ENCODE measurements at regions not wholly inside any gene's neighbourhood (a gene's known extent, or its start where the extent isn't known, plus 50 kb on each side); places are given as distances from the start of the nearest gene placed in this dataset.
"Not testable (repeated sequence)": the region's sequence is repeated elsewhere in the genome, so short reads cannot be mapped to it uniquely, and the experiment has no call there.

DNA sequence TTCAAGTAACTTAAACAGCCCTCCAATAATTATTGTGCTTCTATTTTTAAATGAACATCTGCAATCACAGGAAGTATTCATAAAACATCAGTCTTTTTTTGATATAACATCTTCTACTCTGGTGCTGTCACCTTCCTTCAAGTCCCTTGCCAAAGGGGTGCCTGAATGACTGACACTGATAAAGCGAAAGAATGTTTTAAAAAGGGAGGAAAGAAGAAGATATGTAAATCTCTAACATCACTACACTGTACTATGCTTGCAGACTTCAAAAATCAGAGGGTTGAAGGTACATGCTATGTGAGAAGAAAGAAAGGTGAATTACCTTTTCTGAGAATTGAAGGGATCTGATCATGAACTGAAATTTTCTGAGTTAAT, 253.7 kb downstream of the ZPLD1 start:
- no peak for DNase-seq

DNA sequence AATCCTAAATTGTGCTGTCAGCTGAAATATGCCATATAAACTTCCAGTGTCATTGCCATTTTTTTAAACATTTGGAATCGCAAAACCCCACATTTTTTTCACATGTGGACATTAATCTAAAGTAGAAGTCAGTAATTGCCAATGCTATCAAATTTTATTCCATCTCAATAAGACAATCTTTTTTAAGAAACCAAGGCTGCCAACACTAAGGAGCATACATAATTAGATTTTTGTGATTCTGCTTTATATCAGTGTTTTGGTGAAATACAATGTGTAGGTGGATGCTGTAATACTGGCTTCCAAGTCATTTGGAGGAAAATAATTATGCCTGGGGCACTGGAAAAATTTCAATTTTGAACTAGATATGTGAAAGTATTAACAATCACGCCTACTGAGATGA, 256.7 kb downstream of the ZPLD1 start:
- no peak for DNase-seq

DNA sequence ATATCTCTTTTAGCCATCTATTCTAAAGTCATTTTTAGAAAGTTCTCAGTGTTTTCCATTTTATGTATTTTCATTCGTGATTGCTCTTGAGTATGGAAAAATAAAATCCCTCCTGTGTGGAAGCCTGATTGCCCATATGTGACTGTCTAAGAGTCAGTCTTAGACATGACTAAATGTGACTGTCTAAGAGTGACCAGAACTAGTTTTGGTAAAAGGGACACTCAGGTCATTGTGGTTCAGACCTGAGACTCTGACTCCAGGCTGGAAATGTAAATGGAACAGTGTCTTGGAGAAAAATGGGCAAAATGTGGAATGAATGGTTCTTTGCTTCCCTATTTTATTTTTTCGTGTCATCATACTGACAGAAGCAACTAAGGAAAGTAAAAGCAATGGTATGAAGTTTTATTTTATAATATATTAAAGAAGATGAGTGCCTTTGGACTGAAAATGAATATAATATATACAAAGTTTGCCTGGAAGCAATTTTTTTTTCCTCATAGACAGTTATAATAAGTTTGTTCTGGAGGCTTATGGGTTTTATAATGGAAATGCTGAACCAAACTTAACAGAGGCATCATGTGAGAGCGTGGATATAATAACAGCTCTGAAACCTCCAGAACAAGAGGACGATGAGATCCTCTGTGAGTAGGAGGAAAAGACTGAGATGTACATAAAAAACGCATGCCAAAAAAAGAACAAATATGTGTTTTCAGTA, 264.4 kb downstream of the ZPLD1 start:
- no peak for DNase-seq

DNA sequence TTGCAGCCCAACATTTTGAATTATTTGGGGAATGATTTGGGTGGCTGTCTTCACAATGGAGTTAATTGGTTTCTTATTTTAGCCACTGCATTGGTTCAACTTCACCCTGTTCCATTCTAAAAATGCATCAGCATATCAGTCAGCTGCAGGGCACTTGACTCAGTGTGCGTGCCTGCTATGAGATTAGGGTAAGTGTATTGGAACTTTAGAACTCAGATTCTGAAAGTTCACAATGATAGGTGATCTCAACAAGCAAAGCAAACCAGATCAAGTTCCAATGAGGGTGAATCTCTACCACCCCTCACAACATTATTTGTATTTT, 265.0 kb downstream of the ZPLD1 start:
- no peak for DNase-seq

DNA sequence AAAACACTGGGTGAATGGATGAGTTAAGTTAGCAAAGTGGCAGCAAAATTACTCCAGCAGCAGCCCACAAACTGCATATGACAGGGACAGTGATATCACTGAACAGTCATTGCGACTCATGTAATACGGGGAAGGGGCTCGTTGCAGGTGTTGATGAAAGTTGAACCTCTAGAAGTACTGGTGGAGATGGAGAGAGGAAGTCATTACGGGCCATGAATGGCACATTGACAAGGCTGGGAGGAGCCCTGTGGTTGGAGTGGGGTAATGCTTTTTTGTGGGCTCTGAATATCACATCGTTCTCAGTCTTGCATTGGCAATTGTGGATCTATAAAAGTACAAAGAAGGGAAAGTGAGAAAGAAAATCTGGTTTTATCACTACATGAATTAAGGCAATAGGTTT, 278.1 kb downstream of the ZPLD1 start:
- peak; percentile 30 for DNase-seq

DNA sequence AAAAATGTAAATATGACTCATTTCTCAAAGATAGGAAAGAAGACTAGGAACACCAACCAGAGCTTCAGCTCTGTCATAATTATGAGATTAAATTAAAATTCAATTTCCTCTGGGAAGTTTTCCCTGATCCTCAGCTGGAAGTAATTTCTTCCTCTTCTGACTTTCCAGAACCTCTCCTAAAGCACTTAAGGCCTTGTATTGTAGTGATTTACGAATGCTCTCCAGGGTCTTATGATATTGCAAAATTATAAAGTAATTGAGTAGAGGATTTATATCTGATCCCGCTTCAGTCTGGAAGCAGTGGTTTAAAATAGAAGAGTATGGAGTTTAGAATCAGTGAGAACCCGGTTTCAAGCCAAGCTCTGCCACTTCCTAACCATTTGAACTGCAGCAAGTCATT, 279.8 kb downstream of the ZPLD1 start:
- no peak for DNase-seq

DNA sequence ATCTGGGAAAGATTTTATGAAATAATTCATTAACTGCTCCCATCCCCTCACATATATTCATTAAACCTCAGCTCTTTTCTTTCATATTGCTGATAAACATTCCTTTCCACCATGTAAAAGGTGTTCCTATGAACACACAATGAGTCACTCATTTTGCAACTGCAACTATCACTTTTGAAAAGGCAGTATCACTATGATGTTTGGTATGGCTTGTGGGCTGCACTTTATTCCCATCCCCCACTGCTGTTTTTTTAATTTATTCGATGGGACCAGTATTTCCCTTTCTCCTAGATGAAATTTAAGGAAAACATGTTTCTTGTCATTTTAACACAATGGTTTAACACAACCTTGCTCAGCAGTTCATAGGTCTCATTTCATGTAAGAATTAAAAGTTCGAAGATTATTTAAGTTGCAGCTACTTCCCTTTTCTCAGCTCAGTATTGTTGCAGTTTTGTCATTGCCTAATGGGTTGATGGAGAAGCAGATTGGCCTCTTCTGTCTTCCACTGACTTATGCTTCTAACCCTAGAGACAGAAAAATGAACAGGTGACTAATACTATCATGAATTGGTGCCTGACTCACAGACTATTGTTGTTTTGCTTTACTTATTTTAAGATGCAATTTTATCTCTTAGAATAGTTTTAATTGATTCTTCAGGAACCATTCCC, 280.3 kb downstream of the ZPLD1 start:
- no peak for DNase-seq

DNA sequence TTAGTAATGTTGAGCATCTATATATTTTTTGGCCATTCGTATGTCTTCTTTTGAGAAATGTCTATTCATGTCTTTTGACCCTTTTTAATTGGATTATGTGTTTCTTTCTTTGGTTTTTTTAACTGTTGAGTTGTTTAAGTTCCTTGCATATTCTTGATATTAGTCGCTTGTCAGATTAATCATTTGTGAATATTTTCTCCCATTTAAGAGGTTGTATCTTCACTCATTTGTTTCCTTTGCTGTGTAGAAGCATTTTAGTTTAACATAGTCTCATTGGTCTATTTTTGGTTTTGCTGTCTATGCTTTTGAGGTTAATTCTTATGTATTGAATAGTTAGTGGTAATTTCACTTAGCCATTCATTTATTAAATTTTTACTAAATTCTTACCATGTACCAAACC, 283.8 kb downstream of the ZPLD1 start:
- DNase-seq = no peak

DNA sequence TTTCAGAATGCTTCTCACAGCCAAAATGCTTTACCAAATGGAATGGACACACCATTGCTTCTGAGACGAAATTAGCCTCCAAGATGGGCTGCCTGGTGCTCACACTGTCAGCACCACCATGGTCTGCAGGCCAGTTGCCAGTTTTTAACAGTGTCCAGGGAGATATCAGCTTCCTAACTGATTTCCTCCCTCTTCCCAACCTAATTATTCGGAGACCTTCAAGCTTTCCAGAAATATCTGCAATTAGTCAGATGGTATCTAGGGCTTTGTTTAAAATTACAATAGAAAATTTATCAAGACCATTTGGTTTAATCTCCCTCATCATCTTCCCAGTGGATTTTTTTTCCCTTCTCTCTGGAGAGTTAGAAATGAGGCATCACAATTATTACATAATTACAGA, 287.5 kb downstream of the ZPLD1 start:
- no peak for DNase-seq

DNA sequence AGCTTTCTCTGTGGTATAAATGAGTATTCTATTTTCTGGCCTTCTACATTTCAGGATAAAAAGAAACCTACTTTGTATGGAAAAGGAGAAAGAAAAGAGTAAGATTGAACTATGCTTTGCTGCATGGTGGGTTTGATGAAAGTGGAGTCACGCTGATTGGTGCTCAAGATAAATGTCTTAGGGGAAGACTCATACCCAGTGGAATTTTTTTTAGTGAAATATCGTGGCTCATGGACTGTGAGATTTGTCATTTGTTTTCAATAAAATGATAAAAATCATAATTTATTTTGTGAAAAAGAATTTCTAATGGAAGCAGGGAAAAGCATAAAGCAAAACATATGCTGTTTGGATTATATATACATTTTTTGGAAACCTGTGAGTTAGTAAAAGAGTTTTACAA, 292.5 kb downstream of the ZPLD1 start:
- no peak for DNase-seq

DNA sequence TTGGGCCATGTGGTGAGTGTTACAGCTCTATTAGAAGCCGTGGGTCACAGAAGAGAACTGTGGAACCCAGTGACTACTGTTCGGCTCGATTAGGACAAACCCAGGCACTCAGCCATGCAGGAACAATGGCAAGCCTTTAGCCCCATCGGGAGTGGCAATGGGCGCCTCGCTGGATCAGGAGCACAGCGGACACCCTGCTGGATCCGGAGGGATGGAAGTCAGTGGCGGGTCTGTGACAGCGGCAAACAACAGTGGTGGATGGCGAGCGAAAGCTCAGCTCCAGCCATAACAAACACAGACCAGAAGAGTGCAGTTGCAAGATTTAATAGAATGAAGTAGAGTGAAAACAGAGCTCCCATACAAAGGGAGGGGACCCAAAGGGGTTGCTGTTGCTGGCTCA, 297.8 kb downstream of the ZPLD1 start:
- not testable (repeated sequence) for DNase-seq

DNA sequence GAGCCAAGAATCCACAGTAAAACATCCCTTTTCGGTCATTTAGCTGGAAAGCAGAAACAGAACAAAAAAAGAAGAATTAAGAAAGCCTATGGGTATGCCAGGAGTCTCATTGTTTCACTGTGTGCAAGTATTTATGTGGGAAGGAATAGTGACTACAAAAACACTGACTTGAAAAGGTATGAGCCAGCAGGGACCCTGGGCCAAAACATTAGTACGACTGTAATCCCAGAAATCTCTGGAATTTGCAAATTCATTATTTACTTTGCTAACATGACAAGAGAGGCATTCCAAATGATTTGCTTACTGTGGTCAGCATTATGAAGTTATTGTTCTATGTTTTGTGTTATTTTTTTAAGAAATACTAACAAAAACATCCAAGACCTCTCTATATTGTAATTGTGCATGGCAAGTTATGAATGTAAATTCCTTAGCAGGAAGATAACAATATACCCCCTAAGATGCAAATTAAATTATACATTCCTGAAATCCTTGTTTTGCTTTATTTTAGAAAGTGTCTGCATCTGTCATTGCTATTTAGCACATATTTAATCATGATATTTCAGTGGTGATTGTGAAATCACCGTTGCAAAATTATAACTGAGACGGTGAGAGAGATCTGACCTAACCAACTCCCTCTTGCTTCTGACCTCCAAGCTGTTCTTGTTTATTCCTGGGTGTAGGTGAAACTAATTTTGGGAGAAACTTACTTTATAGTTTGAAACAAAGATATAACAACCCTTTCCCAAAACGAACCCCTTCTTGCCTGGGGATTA, 299.2 kb downstream of the ZPLD1 start:
- DNase-seq = no peak

DNA sequence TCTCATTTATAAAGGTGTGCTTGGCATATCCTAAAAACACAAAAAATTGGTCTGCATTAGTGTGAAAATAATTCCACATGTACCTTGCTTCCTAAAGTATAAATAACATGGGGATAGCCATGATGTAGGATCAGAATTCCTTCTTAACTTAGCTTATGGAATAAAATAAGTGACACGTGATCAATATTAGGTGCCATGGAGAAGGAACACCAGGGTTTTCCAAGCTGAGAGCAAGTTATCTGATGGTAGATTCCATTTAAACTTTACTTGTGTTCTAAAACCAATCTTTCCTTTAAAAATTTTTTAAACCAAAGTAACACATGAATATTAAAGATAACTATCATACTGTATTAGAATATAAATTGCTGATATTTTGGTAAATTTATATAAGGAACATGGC, 300.5 kb downstream of the ZPLD1 start:
- no peak for DNase-seq

DNA sequence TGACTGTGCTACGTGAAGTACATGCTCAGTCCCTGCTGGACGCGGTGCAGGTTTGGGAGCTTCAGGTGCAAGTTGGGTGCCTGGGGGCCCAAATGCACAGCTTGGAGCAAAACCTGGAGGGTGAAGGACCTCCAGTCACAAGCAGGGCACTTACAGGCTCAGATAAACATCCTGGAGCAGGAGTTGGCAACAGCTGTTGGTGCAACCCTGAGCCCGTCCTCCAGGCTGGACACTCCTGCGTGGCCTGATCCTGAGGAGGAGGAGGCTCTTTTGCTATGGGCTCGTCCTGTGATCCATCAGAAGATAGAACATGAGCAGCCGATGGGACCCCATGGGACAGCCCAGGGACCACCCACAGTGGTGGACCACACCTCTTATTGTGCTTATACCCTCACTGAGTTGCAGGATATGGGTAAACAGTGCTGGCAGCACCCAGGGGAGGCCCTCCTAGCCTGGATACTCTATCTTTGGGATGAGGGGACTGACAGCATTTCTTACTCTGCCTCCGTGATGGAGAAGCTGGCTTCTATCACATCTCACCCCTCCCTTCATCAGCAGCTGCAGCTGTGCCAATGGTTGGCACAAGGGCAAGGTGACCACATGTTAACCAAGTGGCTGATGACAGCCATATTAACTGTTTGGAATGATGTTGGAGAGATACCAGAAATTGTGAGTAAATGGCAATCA, 301.6 kb downstream of the ZPLD1 start:
- DNase-seq = no peak

DNA sequence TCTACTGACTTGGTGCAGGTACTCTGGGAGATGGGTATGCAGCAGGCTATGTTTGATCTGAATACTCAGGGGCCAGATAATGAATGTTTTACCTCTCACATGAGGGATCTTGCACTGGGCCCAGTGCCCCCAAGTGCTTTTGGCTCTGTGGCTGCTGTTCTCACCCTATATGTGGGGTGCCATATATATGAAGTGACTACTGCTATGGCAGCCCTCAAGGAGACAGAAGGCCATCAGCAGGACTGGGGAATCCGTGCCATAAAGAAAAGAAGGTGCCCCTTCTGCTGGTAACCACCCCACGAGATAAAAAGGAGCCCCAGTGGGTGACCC, 302.1 kb downstream of the ZPLD1 start:
- no peak for DNase-seq

DNA sequence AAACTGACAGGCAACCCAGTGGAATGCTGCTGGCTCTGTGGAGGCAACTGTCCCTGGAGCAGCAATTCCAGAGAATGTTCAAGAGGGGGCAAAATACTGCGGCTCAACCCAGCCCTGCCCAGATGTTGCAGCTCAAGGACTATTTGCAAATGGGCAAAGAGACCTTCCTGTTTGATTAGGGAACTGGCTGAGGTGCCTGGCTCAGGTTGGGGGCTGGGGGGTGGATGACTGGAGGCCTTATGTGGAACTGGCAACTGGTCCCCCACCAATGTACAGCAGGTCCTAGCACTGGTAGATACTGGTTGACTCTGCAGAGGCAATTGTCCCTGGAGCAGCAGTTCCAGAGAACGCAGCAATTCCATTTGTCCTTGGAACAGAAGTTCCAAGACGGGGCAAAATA, 302.5 kb downstream of the ZPLD1 start:
- no peak for DNase-seq

DNA sequence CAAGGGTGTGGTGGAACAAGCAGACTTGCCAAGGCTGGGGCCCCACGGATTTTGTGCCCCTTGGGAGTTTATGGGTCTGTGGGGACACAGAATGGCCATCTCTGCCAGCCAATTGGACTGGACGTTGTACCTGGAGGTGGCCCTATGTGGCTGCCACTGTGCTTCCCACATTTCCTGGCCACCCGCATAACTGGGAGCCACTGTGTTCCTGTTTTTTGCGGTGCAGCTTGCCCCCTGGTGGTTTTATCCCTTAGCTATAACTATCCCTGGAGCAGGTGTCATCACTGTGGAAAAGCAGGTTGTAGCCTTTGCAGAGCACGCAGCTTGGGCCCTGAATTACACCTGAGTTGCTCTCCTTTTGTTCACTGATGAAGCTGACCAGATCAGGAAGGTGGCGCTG, 306.3 kb downstream of the ZPLD1 start:
- DNase-seq = no peak

DNA sequence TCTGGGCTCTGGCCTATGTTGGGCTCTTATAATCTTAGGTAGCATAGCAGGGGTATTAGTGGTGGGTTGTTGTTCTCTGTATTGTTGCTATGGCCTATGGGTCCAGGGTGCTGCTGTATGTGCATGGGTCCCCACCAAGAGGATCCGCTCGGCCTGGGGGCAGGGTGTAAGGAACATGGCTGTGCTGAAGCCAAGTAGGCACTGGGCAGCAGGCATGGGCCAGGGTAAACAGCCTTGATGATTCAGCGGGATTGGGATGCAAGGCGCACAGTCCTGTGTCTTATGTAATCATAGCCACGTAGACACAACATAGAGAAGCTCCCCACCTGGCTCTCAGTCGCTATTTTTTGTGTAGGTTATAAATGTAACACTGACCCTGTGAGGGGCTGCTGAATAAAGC, 306.9 kb downstream of the ZPLD1 start:
- no peak for DNase-seq

DNA sequence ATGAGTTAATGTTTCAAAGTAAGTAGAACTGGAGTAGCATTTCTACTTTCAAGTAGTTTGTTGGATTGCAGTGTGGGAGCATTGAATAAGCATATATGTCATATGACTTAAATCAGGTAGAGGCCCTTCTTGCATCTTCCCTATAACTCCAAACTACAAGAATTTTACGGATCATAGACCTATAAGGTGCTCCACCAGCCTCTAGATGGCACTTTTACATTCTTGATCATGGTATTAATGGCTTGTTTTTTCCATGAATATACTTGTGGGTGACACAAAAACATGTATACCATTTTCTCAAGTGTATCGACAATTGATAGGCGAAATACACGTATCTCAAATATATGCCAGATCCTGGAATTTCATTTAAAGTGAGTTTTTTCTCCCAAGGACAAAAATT, 311.1 kb downstream of the ZPLD1 start:
- no peak for DNase-seq

DNA sequence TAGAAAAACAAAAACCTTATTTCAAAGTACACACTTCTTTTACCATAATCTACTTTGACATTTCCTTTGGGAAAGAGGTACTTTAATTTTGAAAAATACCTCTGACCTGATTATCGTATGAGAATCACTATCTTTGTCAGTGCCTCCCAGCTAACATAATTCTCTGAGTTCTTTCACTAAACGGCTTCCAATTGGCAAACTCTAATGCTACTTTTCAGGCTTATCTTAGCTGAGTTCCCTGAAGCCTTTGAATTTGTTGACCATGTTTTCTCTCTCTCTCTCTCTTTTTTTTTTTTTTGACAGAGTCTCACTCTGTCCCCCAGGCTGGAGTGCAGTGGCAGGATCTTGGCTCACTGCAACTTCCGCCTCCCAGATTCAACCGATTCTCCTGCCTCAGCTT, 312.8 kb downstream of the ZPLD1 start:
- DNase-seq = no peak

DNA sequence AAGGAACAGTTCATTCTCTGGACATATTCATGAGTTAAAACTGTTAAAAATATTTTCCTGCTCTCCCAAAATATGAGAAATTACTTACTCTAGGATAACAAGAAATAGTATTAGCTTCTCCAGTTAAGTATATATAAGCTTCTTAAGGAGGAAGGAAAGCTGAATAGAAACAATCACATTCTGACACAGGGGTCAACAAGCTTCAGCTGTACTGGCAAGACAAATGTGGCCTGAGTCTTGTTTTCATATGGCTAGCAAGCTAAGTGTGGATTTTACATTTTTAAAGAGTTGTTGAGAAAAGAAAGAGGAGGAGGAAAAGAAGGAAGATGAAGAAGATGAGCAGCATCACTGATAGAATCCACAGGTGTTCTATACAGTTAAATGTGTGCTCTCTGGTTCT, 313.8 kb downstream of the ZPLD1 start:
- DNase-seq = no peak

DNA sequence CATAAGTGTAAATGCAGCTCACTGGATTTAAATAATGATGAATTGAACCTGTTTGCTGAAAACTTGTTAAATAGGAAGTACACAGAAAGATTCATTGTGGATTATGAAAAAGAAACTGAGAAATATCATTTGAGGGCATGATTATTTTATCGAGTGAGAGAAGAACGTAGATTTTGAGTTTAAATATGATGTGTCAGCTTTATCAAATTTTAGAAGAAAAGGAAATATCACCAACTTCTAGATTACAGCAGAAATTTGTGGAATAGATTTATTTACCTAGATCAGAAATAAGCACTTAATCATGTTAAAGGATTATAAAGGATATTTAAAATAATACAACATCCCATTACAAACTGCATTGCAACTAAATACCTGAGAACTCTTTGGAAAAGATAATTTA, 315.5 kb downstream of the ZPLD1 start:
- no peak for DNase-seq

DNA sequence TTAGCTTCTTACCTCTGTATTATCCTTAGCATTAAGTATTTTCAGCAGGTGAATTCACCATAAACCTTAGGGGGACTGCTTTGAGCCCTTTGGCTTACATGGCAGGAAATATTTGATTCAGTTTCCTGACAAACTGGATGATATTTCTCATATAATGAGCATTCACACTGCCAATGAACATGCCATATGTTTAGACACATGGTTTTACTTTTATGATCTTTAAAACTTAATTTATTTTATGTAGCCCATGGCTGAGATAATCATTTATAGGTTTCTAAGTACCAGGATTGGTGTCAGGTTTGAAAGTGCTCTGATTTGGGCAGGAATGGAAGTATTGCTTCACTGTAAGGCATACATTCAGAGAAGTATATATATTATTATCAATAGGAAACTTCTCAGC, 319.1 kb downstream of the ZPLD1 start:
- DNase-seq = no peak

DNA sequence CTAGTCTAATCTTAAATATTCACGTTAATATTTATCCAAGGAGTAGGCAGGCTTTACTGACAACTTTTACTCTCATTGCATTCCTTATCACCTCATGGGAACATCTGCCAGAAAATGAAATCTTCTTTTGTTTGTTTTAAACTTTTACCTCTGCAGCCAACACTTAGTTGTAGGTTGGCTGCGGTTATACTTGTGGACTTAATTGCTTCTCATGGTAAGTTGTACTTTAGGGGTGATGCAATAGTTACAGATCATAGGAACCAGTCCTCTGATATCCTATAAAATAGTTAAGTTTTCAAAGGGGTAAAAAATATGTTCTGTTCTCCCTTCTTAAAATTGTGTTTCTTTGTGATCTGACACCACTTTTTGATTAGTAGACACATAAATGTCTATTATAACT, 321.9 kb downstream of the ZPLD1 start:
- no peak for DNase-seq
